IPS-NIHi7 (cell line): ENCODE measurements at regions not wholly inside any gene's neighbourhood (a gene's known extent, or its start where the extent isn't known, plus 50 kb on each side); places are given as distances from the start of the nearest gene placed in this dataset.
"Not testable (repeated sequence)": the region's sequence is repeated elsewhere in the genome, so short reads cannot be mapped to it uniquely, and the experiment has no call there.

Source experiments
- DNase-seq: peaks from one replicate; pipeline ENCODE4 v3.0.0; 2012; ENCODE audit warnings: mixed read lengths; ENCODE audit errors: extremely low spot score

DNA sequence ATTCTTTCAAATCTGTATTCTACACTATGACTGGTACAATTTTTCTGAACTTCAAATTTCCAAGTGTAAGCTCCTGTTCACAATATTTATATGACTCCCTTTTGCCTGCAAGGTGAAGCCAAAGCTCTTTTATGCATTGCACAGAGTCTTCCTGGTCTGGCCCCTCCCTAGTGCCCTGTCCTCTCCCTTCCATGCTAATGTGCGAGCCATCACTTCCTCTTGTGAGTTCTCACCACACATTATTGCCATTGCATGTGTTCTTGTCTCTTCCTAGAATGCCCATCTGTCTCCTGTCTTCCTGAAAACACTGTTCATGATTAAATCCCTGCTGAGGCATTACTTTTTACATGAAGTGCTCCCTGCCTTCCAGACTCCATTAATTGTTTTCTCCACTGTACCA, 169.9 kb downstream of the MC4R start:
- no peak for DNase-seq

DNA sequence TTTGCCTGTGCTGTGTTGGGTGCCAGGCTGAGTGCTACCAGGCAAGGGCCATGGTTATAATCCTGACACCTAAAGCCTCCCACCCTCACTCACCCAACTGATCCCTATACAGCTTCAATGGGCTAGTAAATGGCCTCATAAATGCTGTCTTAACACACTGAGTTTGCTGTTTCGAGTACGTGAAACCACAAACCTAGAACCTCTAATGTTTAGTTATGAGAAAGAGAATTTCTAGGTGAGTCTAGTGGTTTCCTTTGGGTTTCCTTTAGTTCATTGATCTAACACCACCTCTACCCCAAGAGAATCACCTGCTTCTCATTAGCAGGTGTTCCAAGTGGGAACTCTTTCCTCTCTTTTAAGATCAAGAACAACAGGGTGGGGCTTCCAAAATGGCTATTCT, 172.0 kb downstream of the MC4R start:
- DNase-seq = no peak

DNA sequence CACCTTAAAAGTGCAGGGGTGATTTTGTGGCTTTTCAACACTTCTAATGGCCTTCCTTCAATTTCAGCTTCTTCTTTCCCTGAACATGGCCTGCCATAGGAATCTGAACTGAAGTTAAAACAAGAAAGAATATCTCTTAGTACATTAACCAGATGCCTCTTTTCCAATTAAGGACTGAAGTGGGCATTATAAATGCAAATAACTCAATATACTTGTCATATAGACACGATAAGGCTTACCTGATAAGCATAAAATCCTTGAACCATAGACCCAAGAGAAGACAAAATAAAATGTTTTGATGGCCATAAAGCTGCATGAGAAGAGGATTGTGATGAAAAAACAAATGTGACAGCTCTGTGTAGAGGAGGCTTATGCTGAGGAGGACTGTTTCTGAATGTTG, 173.1 kb downstream of the MC4R start:
- DNase-seq = no peak

DNA sequence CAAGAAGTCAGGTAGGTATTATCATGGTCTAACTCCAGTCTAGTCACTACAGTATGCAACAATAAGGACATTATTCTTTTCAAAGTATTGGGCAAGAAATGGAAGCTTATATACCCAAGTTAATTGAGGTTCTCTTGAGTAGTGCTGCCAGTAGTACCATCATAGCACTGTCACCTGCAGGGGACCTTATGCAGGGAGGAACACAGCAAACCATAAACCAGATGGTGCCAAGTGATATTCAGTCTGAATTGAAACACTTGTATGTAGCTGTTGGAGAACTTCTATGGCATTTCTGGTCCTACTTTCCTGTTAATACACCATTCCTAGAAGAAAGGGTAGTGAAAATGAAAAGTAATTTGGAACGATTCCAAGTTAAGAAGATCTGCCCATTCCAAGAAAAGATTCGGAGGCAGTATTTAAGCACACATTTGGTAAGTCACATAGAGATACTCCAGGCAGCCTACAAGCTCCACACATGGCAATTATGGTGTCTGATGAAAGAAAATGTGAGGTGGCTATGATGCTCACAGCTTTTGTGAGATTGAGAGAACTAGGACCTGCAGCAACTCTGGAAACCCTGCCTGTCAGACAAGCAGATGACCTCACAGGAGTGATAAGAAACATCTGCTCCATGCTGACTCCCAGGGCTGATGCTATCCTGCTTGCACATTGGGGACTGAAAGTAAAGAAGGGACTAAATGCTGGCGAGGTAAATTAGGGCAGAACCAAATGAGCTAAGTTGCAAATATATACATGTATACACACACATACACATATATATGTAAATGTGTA, 174.7 kb downstream of the MC4R start:
- no peak for DNase-seq

DNA sequence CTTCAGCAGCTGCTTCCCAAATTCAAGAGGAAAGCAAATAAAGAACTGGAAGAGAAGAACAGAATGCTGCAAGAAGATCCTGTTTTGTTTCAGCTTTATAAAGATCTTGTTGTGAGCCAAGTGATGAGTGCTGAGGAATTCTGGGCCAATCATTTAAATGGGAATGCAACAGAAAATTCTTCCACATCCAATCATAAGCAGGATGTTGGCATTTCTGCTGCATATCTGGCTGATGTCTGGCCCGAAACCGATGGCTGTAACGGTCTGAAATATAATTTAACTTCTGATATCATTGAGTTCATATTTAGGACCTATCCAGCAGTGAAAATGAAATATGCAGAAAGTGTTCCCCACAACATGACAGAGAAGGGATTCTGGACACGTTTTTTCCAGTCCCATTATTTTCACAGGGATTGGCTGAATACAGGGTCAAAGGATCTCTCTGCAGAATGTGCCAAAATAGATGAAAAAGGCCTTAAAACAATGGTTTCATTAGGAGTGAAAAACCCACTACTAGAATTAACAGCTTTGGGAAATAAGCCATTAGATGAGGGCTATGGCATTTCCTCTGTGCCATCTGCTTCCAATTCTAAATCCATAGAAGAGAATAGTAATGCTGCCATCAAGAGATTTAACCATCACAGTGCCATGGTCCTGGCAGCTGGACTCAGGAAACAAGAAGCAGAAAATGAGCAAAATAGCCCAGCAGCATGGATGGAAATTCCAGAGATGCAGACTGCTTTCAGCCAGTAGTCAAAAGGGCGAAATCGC, 175.6 kb downstream of the MC4R start:
- no peak for DNase-seq

DNA sequence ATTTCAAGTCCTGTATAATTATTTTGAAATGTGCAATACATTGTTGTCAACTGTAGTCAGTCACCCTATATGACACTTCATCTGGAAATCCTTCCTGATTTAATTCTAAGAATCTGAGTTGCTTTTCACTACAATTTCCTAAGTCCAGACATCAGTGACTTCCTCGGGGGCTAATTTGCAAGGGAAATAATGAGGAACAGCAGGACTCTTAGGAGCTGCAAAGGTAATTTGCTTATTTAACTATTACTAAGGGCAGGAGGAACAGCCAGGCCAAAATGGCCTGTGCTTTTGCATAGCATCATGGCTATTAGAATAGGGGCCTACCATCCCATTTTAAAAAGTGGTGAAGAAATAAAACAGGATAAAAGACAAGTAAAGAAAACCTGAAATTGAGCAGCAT, 178.8 kb downstream of the MC4R start:
- DNase-seq = no peak

DNA sequence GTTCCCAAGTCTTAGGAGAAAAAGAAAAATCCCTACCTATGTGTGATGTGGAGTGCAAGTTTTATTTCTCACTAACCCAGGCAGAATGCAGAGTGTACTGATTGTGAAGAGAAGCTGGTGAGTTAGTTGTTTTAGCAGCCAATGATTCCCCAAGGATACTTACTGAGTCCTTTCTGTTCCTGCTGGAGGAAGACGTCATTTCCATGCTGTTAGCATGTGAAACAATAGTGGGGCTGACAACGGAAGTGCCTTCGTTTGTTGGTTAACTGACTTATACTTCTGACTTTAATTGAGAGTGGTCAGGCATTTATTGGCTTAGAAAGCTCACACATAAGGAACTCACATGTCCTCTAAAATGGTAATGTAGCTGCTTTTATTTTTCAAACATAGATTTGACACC, 180.6 kb downstream of the MC4R start:
- DNase-seq = no peak

DNA sequence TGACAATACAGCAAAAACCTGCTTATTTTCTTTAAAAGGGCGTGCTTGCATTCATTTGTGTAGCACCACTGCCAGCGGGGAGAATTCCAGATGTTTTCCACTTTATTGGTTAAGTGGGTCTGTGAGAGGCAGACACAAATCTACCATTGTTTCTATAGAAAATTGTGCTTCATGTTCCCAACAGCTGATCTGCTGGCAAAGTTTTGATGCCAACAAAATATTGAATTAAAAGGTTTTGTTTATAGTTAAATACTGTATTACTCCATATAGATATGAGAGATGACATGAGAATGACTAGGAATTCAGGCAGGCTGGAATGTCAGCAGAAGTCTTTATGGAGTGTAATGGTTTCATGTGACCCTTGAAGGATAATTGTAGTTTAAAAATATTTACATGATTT, 182.7 kb downstream of the MC4R start:
- DNase-seq = no peak

DNA sequence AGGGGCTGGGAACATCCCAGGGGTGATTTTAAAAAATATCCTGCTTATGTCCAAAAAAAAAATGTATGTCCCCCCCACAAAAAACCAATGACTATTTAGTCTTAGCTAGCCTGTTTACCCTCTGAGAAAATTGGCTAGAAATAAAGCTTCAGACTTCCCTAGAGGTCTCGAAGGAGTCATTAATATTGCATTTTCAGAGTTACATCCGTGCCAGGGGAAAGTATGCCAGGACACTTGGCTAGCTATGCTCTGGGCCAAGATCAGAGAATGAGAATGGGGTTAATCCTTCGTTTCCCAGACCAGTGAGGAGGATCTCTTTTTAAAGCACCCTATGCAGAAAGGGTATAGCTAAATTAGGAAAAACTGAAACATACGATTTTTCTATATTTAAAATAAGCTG, 183.6 kb downstream of the MC4R start:
- DNase-seq = no peak

DNA sequence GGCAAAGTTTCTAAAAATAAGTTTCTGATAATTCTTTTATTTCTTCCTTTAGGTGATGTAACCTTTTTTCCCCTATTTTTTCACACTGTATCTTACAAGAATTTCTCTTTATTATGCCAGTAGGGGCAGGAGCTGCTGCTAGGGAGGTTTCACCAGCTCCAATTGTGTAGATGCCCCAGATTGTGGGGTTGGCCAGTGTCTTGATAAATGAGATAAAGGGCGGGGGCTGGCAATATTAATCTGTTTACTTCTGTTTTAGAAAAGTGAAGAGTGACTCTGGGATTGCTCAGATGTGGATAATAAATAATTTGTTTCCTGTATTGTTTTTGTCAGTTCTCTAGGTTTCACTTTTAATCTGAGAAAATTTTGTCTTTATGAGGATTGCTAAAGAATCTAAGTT, 190.4 kb downstream of the MC4R start:
- no peak for DNase-seq

DNA sequence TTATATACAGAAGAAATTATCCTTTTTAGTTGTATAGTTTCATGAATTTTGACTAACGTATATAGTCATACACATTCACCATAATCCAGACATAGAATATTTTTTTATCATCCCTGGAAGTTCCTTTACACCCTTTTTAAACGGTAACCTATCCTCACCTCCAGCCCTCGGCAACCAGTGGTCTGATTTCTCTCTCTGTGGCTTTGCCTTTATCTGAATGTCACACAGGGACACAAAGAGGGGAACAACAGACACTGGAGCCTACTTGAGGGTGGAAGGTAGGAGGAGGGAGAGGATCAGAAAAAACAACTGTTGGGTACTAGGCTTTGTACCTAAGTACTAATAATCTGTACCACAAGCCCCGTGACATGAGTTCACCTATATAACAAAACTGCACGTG, 191.9 kb downstream of the MC4R start:
- no peak for DNase-seq

DNA sequence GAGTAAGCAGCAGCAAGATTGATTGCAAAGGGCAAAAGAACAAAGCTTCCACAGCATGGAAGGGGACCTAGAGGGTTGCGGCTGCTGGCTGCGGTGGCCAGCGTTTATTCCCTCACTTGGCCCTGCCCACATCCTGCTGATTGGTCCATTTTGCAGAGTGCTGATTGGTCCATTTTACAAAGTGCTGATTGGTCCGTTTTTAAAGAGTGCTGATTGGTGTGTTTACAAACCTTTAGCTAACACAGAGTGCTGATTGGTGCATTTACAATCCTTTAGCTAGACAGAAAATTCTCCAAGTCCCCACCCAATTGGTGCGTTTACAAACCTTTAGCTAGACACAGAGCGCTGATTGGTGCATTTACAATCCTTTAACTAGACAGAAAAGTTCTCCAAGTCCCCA, 194.4 kb downstream of the MC4R start:
- DNase-seq = not testable (repeated sequence)

DNA sequence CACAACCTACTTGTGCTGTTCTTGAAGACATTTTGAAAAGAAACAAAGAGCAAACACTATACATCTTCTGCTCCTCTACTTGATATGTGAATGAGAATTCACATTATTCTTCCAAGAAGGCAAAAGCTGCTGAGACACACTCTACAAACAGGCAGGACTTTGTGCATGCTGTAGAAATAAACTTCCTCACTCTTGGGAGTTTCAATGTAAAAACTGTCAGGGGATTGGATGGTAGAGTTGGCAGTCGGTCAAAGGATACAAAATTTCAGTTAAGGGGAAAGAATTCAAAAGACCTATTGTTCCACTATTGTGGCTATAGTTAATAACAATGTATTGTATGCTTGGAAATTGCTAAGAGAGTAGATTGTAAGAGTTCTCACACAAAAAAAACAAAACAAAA, 196.3 kb downstream of the MC4R start:
- DNase-seq = no peak

DNA sequence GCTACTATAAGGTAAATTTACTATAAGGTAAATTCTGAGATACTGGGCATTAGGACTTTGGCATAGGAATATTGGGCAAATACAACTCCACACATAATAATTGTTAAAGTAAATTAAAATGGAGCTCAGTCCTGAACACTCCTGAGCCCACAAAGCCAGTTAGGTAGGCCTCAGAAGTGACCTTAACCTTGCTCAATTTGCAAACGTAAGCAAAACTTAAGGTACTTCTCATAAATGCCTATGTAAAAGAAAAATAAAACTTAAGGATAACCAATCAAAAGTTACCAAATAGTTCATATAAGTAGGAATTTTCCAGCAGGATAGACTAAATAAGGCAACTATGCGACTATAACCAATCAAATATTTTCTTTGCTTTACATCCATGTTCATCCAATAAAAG, 197.7 kb downstream of the MC4R start:
- DNase-seq = no peak

DNA sequence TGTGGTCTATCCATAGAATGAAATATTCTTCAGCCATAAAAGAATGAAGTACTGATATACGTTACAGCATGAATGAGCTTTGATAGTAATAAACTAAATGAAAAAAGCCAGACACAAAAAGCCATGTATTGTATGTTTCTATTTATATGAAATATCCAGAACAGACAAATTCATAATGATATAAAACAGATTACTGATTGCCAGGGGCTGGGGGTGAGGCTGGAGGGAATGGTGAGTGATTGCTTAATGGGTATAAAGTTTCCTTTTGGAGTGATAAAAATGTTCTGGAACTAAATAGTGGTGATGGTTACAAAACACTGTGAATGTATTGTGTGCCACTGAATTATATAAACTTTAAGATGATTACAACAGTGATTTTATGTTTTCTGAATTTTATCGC, 200.5 kb downstream of the MC4R start:
- DNase-seq = no peak

DNA sequence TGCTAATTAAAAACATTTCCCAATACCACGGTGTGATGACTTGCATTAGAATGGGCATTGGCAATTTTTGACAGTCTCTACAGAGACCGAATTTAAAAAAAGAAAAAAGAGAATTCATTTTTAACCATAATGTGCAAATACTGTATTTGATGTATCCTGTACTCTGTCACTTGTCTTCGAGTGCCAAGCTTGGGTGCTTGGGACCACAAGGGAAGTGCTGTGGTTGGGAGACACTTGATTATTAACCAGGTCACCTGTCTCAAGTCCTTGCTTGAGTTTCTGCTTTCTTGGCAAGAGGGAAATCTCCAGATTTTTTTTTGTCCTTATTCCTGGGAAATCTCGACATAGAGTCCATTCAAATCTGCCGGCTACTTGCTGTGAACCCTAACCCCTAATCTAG, 209.0 kb downstream of the MC4R start:
- no peak for DNase-seq

DNA sequence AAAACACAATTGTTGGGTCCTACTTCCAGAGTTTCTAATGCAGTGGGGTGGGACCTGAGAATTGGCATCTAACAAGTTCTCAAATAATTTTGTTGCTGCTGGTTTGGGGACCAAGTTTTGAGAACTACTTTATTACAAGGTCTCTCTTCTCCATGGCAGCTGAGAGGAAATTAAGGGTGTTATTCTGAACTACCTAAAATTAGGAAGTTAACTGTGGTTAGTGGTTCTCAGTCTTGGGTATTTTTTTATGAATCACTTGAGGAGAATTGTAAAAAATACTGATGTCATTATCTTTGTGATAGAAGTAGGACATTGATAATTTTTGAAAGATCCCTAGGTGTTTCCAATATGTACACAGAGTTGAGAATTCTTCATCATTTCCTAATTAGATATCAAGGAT, 210.2 kb downstream of the MC4R start:
- DNase-seq = no peak

DNA sequence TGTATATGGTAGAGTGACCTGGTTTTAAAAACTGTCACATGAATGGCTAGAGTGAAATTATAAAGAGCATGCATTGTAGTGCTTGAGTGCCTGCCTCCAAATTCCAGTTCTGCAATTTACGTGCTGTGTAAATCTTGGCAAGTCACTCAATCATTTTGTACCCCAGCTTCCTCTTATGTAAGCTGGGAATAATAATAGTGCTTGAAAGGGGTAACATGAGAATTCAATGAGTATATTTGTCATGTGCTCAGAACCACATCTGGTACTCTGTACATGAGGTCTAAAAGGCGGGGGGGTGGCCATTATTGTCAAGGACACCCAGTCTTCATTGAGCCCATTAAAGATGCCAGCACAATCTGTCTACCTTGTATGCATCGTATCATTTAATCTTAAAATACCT, 214.8 kb downstream of the MC4R start:
- DNase-seq = no peak

DNA sequence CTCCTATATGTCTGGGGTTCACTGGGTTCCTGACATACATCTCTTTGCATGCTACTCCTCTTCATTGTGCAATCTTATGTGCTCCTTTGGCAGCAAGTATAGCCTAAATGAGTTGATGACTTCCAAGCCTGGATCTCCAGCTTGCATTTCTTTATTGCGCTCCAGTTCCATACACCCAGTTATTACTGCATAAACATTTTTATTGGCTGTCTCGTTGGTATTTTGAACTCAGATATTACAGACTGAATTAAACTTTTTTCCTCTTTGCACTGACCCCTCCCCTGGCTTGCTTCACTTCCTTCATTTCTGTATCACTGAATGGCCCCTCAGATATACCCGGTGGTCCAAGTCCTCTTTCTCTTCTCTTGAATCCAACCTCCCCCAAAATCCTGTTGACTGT, 219.2 kb downstream of the MC4R start:
- DNase-seq = no peak

DNA sequence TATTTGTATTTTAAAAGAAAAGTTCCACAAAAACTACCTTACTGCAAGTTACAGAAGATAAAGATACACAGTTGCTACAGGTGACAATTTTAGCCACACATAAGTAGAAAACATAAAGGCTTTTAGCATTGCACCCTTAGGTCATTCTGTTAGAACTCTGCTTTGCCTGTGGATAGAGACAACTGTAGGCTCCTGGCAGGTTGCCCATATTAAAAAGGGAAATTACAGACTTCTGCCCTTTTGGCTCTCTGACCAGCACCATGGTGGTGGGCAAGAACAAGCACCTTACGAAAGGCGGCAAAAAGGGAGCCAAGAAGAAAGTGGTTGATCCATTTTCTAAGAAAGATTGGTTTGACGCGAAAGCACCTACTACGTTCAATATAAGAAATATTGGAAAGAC, 223.3 kb downstream of the MC4R start:
- no peak for DNase-seq

DNA sequence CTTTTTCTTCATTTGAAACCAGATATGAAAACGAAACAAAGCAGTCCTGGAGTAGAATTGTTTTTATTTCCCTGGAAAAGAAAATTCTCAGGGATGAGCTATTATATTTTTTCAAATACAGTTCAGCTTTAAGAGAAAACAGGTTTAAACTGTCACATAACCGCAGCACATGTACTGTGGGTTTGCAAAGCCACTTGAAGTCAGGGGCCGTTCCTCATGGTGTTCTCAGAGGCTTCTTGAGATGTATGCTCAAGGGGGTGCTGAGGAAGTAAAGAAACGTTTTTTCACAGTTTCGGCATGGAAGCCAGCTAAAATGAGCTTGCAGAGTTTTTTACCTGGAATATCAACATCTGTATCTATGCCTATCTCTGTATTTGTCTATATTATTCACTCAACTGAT, 225.3 kb downstream of the MC4R start:
- DNase-seq = no peak

DNA sequence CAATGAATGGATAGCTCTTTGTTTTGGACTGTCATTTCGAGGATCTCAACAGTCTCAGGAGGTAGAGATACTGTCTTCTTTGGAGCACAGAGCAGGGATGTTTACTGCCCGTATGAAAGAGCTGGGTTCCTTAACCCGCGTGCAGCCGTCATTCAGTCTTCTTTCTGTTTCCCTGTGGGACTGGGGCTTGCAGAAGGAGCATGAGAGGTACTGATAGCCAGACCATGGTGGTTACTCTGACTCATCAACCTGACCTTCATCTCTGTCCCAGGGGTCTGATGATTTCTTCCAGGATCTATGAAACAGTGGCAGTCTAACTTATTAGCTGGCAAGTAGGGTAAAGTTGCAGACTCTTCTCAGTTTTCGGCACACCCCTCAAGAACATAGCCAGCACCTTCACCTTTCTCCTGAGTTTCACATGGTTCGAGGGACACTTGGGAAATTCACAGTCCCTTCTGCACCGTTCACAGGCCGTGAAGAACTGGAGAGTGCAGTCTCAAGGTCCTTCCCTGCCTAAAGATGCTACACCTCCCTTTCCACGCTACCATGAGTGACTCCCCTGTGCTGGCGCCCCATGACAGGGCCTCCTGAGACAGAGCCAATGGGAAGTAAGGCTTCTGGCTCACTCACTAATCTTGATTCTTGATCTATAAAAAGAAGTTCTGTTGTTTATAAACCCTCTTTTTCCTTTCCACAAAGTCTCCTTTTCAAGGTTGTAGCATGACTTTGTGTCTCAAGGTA, 226.2 kb downstream of the MC4R start:
- DNase-seq = no peak

DNA sequence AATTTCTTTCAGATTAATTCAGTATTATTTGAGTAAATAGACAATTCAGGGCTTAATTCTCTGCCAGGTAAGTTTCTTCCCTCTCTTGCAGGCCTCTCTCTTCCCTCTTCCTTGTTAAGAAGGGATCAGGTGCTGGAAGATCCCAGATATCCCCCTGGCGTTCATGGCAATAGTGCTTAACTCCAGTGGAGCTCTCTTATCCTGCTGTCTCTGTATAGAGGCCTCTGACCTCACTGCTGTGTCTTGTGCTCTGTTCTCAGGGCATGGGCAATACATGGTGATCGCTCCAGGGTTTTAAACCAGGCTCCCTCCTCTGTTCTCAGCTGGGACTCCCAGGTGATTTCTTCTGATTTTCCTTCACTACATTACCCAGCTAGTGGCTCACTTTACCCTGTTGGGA, 226.8 kb downstream of the MC4R start:
- DNase-seq = peak; percentile 17
